Activated T-cell treated with anti-CD3 and anti-CD28 coated beads for 48 hours (primary cell): ENCODE measurements at regions not wholly inside any gene's neighbourhood (a gene's known extent, or its start where the extent isn't known, plus 50 kb on each side); places are given as distances from the start of the nearest gene placed in this dataset.
"Not testable (repeated sequence)": the region's sequence is repeated elsewhere in the genome, so short reads cannot be mapped to it uniquely, and the experiment has no call there.

ENCODE experiments used
- DNase-seq: peaks from one replicate; pipeline ENCODE4 v3.0.0-alpha.2; 2020; ENCODE audit warnings: low read depth

DNA sequence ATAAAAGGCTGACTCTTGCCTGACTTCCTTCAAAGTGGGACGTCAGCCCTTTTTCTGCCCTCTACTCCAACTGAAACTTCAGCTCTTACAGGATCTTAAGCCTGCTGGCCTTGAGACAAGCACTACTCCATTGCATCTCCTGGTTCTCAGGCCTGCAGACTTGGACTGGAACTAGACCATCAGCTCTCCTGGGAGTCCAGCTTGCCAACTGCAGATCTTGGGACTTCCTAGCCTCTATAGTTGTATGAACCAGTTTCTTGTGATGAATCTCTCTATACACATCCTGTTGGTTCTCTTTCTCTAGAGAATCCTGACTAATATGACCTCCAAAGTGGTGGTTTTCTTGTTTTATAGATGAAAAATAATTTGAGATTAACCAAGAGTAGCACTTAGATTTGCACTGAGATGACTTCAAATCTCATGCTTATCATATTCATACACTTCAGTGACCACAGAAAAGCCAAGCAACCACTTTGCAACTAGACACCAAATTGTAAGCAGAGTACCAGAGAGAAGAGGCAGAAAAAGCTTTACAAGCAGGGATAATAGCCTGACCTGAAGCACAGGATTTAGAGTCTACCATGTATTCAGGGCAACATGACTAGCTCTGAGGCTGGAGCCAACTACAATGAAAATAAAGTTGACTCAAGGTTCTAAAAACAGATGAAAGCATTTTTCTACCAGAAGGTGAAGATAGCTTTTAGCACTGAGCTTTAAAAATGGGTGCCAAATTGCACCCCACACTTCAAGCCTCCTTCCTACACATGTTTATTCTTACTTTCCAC is 661.3 kb upstream of the USP24 start:
- DNase-seq, result no peak

DNA sequence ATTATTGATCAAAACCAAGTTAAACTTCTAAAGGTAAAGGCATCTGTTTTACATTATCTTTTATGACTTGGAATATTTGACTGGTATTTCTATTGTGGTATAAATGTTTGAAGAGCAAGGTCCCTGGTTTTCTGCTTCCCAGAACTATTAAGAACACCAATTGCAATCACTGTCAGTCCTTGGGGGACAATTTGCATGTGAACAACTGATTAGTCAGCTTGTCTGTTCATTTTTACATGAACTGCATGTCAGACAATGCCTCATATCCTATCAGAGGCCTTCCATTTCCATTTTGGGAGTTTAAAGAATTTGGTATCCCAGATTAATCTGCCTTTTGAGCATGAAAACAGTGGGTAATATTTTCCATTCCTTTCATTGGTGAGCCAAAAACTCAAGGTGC is 654.9 kb upstream of the USP24 start:
- no peak for DNase-seq

GRCh38 chr1:55869065-55869464 is 653.9 kb upstream of the USP24 start:
- DNase-seq, result no peak

DNA sequence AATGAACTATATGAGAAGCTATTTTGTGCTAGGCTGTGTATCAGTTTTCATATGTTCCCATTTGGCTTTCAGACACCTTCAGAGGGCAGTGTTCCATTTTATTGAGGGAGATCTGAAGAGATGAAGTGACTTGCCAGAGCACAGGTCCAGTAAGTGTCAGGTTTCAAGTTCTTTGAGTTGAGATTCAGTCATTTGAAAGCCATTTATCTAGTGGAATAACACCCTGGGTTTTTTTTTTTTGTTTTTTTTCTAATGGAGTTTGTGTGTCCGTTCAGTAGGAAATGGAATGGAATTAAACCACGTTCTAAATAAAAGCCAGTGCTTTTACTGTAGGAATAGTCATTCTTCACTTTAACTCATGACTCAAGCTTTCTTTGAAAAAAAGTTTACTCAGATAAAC is 652.9 kb upstream of the USP24 start:
- DNase-seq, result no peak

DNA sequence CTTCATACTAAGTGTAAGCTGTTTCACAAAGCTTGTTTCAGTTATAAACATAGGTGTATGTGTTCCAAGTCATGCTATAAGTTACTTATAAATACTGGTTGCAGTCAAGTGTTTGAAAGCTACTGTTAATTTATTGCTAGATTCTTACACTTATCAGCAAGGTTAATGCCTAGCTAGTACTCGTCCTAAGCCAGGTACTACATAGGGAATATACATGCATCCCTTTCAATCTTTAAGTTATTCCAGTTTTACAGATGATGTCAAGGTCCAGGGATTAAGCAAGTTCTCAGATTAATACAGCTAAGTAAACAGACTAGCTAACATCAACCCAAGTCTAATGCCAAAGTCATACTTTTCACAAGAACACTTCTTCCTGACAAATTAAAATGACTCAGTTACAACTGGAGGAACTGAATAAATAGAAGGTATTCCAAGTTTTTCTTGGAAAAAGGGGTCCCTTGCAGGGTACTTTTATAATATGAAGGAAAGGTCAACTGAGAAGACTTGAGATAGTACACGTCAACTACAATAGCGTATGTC is 652.2 kb upstream of the USP24 start:
- DNase-seq, result no peak

DNA sequence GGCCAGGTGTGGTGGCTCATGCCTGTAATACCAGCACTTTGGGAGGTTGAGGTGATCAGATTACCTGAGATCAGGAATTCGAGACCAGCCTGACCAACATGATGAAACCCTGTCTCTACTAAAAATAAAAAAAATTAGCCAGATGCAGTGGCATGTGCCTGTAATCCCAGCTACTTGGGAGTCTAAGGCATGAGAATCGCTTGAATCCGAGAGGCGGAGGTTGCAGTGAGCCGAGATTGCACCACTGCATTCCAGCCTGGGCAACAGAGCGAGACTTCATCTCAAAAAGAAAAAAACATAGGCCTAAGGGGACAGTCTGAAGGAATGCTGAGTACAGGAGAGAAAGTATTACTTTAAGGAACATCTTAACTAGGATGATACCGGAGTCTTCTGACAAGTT is 650.6 kb upstream of the USP24 start:
- not testable (repeated sequence) for DNase-seq

- DNase-seq, result no peak
Observed at GRCh38 chr1:55864251-55864650, 649.1 kb upstream of the USP24 start.

DNA sequence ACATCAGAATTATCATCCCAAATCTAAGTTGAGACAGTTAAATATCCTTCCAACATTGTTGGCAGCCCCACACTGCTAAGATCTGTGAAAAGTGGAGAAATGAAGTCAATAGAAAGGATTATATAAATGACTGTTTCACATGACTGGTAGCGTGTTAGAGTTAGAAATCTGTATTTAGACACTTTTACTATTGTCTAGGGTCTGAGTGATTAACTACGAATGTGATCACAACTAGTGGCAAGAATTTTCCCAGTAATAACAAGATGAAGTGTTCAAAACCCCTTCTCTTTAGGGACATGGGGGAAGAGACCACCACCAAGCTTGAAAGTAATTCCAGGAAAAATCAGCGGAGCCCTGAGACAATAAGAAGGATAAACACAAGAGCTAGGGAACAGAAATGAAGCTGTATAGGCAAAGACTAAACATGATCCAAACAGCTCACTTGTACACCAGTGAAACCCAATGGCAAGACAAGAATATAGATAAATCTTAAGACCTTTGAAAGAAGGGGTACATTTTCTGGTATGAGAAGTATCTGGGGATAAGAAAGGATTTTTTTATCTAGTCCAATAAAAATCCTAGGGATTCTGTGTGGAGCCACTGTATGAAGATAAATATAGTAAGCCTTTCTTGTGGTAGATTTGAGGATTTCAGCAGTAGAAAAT is 646.6 kb upstream of the USP24 start:
- no peak for DNase-seq

DNA sequence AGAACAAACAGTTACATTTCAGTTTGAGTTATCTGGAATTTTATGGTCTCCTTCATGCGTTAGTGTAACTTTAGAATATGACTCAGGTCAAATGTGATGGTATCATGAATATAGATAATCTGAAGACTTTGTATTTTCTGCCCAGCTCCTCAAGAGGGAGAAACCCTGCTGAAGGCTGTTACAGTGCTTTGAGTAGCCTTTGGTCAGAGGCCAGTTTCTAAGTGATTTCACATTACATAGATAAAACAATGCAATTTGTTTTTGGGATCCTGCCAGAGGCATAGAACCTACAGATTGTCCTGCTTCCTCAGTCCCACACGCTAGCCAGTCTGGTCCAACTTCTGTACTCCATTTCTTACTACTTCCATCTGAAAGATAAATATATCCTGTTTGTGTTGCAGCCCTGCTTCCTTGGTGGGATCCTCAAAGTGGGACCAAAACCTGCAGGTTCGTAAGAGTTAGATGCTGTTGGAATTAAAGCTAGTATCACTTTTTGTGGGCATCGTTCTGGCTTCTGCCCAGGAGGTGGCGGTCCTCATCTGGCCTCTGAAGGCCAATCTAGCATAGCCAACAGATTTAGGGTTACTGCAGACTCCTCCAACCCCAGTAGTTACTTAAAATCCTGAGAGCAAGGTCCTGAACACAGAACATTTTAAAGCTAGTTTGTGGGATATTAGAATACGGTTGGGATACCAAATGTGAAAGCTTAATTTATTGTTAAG is 645.8 kb upstream of the USP24 start:
- DNase-seq, result no peak

GRCh38 chr1:55860326-55860725 is 645.2 kb upstream of the USP24 start:
- DNase-seq, result no peak

GRCh38 chr1:55854911-55855310 is 639.7 kb upstream of the USP24 start:
- DNase-seq, result no peak

GRCh38 chr1:55848906-55849305 is 633.7 kb upstream of the USP24 start:
- DNase-seq, result no peak

DNA sequence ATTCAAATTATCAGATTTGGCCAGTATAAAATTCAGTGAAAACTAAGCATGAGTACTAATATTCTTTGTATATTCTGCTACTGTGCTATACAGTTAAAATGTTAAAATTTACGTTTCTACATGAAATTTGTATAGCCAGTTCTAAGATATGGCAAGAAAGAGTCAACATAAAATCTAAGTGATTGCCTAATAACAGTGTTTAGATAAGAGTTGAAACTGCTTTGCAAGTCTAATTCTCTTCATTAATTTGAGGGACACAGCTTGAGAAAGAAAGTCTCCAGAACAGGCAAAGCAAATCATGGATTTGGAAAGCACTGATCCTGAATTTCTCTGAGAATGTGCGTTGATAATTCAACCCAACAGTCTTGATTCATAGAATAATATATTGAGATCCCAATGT is 630.9 kb upstream of the USP24 start:
- no peak for DNase-seq

DNA sequence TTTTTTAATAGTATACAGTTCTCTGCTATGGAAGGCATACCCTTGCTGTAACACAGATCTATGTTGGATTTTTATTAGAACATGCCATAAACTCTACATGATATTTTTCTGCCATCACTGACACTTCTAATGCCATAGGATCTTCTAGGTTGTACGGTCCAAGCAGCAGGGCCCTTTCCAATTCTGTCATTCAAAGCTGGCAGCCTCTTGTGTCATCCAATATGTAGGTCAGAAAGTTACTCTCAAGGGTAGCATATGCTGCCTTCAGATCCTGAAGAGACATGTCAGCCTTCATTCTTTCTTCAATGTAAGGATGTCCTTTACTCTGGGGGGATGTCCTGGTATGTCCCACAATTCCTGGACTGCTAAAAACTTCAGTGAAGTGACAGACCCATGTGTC is 629.2 kb upstream of the USP24 start:
- no peak for DNase-seq

DNA sequence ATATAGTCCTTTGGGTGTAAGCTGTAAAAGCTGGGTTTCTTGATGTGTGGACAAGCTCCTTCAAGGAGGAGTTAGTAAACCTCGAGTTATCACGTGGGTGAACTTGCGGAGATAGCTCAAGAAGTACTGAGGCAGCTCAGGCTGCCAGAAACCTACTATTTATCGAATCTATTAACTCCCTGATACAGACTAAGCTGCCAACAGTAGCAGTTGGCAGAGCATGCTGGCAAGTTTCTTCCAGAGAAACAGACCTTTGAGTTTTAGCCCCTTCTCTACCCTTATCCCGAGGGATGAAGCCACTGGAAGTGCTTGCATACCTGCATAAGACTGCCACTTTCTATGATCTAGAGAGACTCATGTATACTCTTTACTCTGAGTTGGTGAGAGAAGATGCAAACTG is 624.5 kb upstream of the USP24 start:
- DNase-seq, result no peak

DNA sequence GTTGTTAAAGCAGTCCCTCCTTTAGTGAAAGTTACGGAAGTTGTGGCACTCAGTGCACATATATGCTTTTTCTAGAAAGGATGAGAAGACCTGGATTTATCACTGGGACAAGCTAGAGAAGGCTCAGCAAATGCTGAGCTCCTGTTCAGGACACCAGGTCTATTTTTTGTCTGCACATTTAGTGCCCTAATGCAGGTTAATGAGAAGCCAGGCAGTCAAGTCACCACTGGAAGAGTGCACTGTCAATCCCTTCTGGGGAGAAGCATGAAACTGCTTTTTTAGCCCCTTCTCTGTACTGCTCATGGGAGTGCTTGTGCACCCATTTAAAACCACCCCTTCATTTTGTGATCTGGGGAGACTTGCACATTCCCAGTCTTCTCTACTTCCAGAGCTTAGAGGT is 624.1 kb upstream of the USP24 start:
- no peak for DNase-seq

- DNase-seq, result no peak
Observed at GRCh38 chr1:55836086-55836485, 620.9 kb upstream of the USP24 start.

DNA sequence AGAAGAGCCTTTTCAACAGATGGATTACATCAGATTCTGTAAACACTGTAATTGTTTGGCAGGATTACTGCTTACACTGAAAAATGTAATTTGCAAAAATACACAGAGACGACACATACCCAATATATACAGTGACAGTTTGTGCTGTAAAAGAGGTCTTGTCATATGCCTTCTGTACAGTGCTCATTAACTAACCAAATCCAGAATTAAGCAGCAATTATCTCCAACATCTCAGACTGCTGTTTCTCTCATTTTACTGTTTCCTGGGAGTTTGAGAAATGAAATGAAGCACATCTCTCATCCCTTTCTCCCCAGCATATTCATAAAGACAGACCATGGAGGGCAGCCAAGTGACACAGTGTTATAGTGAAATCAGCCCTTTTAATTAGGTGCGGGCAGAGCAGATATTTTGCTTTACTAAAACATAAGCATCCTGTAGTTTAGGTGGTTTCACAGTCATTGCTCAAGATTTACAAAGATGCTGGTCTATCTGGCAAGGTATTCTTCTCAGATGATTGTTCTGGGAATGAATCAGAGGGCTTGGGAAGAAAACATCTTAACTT is 618.4 kb upstream of the USP24 start:
- no peak for DNase-seq

DNA sequence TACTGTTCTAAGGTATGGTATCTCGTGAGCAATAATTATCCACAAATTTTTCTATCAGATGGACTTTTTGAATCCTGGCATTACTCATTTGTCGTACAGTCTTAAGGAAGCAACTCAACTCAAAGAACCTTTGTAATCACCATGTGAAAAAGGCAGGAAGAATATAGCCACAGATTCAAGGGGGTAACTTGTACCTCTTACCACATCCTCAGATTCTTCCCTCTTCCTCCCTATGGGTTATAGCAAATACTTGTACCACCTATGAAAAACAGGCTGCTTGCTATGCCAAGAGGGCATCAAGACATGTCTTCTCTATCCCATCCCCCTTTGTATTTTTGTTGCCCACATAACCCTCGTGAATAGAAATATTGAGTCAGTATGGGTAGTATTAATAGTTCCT is 616.6 kb upstream of the USP24 start:
- no peak for DNase-seq

DNA sequence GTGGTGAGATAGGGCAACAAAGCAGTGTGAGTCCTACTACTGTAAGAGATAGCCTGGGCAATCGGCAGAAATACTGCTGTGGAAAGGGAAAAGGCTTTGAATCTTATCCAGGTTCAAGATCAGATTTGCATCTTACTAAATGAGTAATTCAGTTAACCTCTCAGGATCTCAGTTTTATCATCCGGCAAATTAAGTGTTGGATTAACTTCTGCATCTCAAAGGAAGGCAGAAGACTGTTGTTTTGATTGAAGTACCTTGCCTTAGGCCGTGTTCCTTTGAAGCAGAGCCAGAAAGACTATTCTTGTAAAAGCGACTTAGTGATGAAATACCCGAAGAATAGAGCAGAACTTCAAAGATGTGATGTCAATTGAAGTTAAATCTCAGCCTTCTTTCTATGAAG is 612.9 kb upstream of the USP24 start:
- no peak for DNase-seq

- DNase-seq, result no peak
Observed at GRCh38 chr1:55827350-55827749, 612.2 kb upstream of the USP24 start.

GRCh38 chr1:55826381-55827080 is 611.4 kb upstream of the USP24 start:
- DNase-seq, result no peak
